OCI-LY7 (cell line): ENCODE measurements at regions not wholly inside any gene's neighbourhood (a gene's known extent, or its start where the extent isn't known, plus 50 kb on each side); places are given as distances from the start of the nearest gene placed in this dataset.

Experiments
- BruUV-seq: library from RNA; stranded (reverse); fragments of 400-500 nt; replicated peaks from 2 replicates; lab custom pipeline; 2021; lab: Mats Ljungman, UMichigan
- CTCF ChIA-PET: fragments of 300-600 bp; sonication (Branson Sonifier 250); formaldehyde crosslinking; loops from one replicate; lab custom pipeline; 2022; ENCODE audit warnings: antibody characterized with exemption; ENCODE audit not compliant: unreplicated experiment; lab: Charles Lee
- POLR2A ChIA-PET: fragments of 300-600 bp; sonication (Branson Sonifier 250); formaldehyde crosslinking; loops from one replicate; lab custom pipeline; 2022; ENCODE audit warnings: antibody characterized with exemption; lab: Charles Lee
- DNase-seq: peaks from one replicate; pipeline ENCODE4 v3.0.0-alpha.2; 2015; ENCODE audit warnings: low spot score
- H2AFZ ChIP-seq: fragments of 200-600 bp; sonication (generic), shearing (Covaris generic); 2 replicates; pipeline ENCODE4 v1.6.1; 2014; ENCODE audit warnings: mild to moderate bottlenecking, antibody characterized with exemption, low read length, moderate library complexity
- H3K27ac ChIP-seq: fragments of 200-600 bp; sonication (generic); 2 replicates; pipeline ENCODE4 v1.5.1; 2014; ENCODE audit warnings: mixed run types, low read depth, mild to moderate bottlenecking, moderate library complexity, low read length, inconsistent platforms; ENCODE audit not compliant: poor library complexity, severe bottlenecking
- H3K36me3 ChIP-seq: fragments of 200-600 bp; sonication (generic); 2 replicates; pipeline ENCODE4 v1.6.1; 2014; ENCODE audit warnings: mild to moderate bottlenecking, antibody characterized with exemption, low read length, moderate library complexity, mixed read lengths; ENCODE audit not compliant: insufficient read depth
- H3K4me1 ChIP-seq: fragments of 200-600 bp; sonication (generic); 2 replicates; pipeline ENCODE4 v1.5.1; 2014; ENCODE audit warnings: mild to moderate bottlenecking, low read length; ENCODE audit not compliant: insufficient read depth, poor library complexity, severe bottlenecking
- H3K4me2 ChIP-seq: fragments of 200-600 bp; sonication (generic); 2 replicates; pipeline ENCODE4 v1.6.1; 2014; ENCODE audit warnings: mild to moderate bottlenecking, low read length
- H3K4me3 ChIP-seq: fragments of 200-600 bp; sonication (generic); 2 replicates; pipeline ENCODE4 v1.5.1; 2014; ENCODE audit warnings: mild to moderate bottlenecking, low read depth, low read length; ENCODE audit not compliant: poor library complexity, severe bottlenecking
- H3K79me2 ChIP-seq: fragments of 200-600 bp; sonication (generic); 2 replicates; pipeline ENCODE4 v1.6.1; 2016; ENCODE audit warnings: low read depth, mild to moderate bottlenecking, low read length, moderate library complexity, mixed read lengths; ENCODE audit not compliant: insufficient read depth
- H3K9me2 ChIP-seq: fragments of 200-600 bp; sonication (generic); 2 replicates; pipeline ENCODE4 v1.6.1; 2016; ENCODE audit warnings: mild to moderate bottlenecking, low read length, mixed read lengths; ENCODE audit not compliant: insufficient read depth
- H3K9me3 ChIP-seq: fragments of 200-600 bp; sonication (generic); 2 replicates; pipeline ENCODE4 v1.6.1; 2014; ENCODE audit warnings: mild to moderate bottlenecking, mixed run types, low read length, mixed read lengths
- H4K20me1 ChIP-seq: fragments of 200-600 bp; sonication (generic); 2 replicates; pipeline ENCODE4 v1.6.1; 2014; ENCODE audit warnings: mild to moderate bottlenecking, antibody characterized with exemption, low read length, moderate library complexity, mixed read lengths; ENCODE audit not compliant: insufficient read depth
- CTCF ChIP-seq: fragments of 200-600 bp; sonication (generic); conservative IDR thresholded peaks from 2 replicates; pipeline ENCODE4 v1.5.1; 2014; ENCODE audit warnings: mild to moderate bottlenecking, antibody characterized with exemption, low read length, moderate library complexity, mixed read lengths
- EZH2phosphoT487 ChIP-seq: fragments of 200-600 bp; sonication (generic); IDR thresholded peaks from 2 replicates; pipeline ENCODE4 v1.6.1; 2018; ENCODE audit warnings: low read depth, borderline replicate concordance, mild to moderate bottlenecking, mixed run types, antibody characterized with exemption, low read length, moderate library complexity, mixed read lengths
- intact Hi-C: fragments of 100-400 bp; cut with micrococcal nuclease; formaldehyde crosslinking; loops from one replicate; pipeline ENCODE4 v1.10.0; 2022; ENCODE audit not compliant: unreplicated experiment

- no peak for TF ChIP-seq EZH2phosphoT487
- TF ChIP-seq CTCF: no peak
- intact Hi-C loops: no loop called here
- Histone ChIP-seq H3K9me3 (no peaks in the 10 kb centered on the region), H3K79me2 (no peaks in the 10 kb centered on the region), H3K4me3 (no peak overlapping the region), H3K4me1 (no peaks in the 10 kb centered on the region), H3K27ac (no peak overlapping the region), H3K9me2 (no peaks in the 10 kb centered on the region), H4K20me1 (no peaks in the 10 kb centered on the region), H3K36me3 (no peaks in the 10 kb centered on the region), H2AFZ (no peak overlapping the region), H3K4me2 (no peak overlapping the region)
- DNase-seq: no peak
- POLR2A ChIA-PET: no interaction called here
- BruUV-seq: no TSS peak
- CTCF ChIA-PET: no interaction called here
Measured at GRCh38 chr13:109649713-109650112, 136.7 kb downstream of the IRS2 start.

- Histone ChIP-seq H3K4me3 (no peak overlapping the region), H2AFZ (no peak overlapping the region), H4K20me1 (no peaks in the 10 kb centered on the region), H3K4me2 (no peak overlapping the region), H3K9me3 (no peaks in the 10 kb centered on the region), H3K9me2 (no peaks in the 10 kb centered on the region), H3K4me1 (no peaks in the 10 kb centered on the region), H3K79me2 (no peaks in the 10 kb centered on the region), H3K27ac (no peak overlapping the region), H3K36me3 (no peaks in the 10 kb centered on the region)
- ChIA-PET CTCF (no interaction called here), POLR2A (no interaction called here)
- TF ChIP-seq CTCF: no peak
- no peak for TF ChIP-seq EZH2phosphoT487
- intact Hi-C loops: no loop called here
- no peak for DNase-seq
- BruUV-seq: no TSS peak
Measured at GRCh38 chr13:109647699-109648098, 138.7 kb downstream of the IRS2 start.

GRCh38 chr13:109647053-109647452, 139.3 kb downstream of the IRS2 start:
- H2AFZ ChIP-seq: no peak overlapping the region
- ChIA-PET POLR2A (no interaction called here), CTCF (no interaction called here)

More at GRCh38 chr13:109647053-109647452, 139.3 kb downstream of the IRS2 start:
- H3K9me2 ChIP-seq: no peaks in the 10 kb centered on the region
- no peak for TF ChIP-seq EZH2phosphoT487
- TF ChIP-seq CTCF: no peak
- H3K4me2 ChIP-seq: no peak overlapping the region
- H3K4me3 ChIP-seq: no peak overlapping the region
- no peaks in the 10 kb centered on the region for H3K9me3 ChIP-seq
- H3K36me3 ChIP-seq: no peaks in the 10 kb centered on the region
- no TSS peak for BruUV-seq
- H3K79me2 ChIP-seq: no peaks in the 10 kb centered on the region
- no peaks in the 10 kb centered on the region for H4K20me1 ChIP-seq
- no peaks in the 10 kb centered on the region for H3K4me1 ChIP-seq
- H3K27ac ChIP-seq: no peak overlapping the region
- intact Hi-C loops: no loop called here
- DNase-seq: no peak
